Activated CD4-positive, alpha-beta T cell treated with anti-CD3 and anti-CD28 coated beads, Interleukin-2, amount 50 U/mL, for 48 hours (primary cell): ENCODE measurements at regions not wholly inside any gene's neighbourhood (a gene's known extent, or its start where the extent isn't known, plus 50 kb on each side); places are given as distances from the start of the nearest gene placed in this dataset.
"Not testable (repeated sequence)": the region's sequence is repeated elsewhere in the genome, so short reads cannot be mapped to it uniquely, and the experiment has no call there.

Experiments used
- DNase-seq, 2 experiments: peaks; one replicate each; pipeline ENCODE4 v3.0.0-alpha.2; 2020

DNA sequence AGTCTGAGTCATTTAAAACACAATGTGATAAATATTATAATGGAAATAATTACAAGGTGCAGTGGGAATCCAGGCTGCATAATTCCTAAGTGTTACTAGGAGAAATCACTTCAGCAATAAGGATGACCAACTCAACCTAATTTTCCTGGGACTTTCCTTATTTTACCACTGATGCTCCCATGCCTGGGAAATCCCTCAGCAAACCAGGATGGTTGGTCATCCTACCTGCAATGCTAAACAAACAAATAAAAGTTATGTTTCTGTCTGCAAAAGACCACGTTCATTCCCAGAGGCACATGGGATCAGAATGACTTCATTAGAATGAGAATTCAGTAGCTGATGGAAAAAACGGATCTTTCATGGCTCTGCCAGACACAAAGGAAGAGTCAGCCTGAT is 130.8 kb upstream of the RAP1B start:
- DNase-seq: no peak

DNA sequence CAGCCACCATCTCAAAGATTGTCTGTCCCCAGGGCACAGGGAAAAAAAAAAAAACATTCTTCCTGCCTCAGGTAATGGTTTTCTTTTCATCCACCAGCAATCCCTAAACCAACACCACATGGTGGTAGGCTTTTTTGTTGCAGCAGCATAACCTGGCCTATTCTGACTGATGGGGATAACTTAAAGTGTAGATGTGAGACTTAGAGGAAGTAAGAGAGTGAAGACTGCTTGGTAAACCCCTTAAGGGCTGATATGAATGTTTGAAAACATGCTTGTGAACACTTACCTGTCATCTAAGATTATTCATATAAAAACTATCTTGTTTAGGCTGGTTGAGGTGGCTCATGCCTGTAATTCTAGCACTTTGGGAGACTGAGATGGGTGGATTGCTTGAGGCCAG is 130.2 kb upstream of the RAP1B start:
- DNase-seq: peak; percentile 20 to 29

GRCh38 chr12:68481181-68481941 is 129.3 kb upstream of the RAP1B start:
- DNase-seq: peak in 1 of 2 experiments; percentile 24

DNA sequence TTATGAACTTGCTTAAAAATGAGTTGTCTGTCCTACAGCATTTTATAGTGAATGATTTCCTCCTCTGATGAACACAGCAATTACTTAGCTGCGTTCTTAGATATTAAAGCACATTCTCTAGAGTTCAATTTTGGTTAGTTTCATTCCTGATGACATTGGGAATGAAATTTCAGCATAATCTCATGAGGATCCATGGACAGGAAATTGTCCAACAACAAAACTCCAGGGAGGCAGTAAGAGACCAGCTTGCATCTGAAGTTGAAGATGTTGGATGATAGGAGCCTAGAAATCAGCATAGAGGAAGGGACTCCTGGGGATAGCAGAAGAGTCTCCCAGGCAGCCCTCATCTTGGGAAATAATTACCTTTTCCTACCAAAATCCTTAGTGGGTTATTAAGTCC is 128.7 kb upstream of the RAP1B start:
- no peak for DNase-seq

GRCh38 chr12:68482660-68483059 is 128.0 kb upstream of the RAP1B start:
- peak in 1 of 2 experiments; percentile 30 for DNase-seq

DNA sequence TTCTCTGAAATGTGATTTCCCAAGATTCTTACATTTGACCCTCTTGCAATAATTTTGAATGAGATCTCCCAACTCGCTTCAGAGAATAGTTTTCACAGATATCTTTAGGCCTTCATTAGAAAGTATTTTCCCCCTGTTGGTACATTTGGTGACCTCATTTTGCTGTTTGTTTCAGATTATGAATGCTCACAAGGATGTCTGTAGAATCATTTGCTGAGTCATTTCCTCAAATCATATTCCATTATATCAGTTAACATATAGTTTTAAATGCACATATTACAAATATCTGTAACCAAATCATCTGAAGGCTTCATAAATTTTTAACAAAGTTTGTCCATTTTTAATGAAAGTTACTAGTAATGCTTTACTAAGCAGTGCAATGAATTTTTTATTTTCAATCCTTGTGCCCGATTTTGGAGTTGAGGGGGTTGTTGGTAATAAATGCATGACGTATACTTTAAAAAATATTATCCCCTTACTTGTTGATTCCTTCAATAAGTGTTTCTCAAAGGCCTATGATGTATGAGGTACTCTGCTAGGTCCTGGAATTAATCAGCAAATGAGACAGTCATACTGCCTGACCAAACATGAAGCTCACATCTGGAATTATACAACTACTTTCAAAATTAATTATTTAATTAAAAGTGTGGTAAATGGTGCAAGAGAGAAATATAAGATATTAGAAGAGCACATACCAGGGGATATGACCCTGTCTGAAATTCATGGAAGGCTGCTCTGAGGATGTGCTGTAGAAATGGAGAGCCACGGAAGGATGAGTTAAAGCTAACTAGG is 126.9 kb upstream of the RAP1B start:
- DNase-seq: no peak

GRCh38 chr12:68484578-68484977 is 126.1 kb upstream of the RAP1B start:
- DNase-seq: not testable (repeated sequence)

- not testable (repeated sequence) for DNase-seq
Measured at GRCh38 chr12:68486449-68486848, 124.2 kb upstream of the RAP1B start.

DNA sequence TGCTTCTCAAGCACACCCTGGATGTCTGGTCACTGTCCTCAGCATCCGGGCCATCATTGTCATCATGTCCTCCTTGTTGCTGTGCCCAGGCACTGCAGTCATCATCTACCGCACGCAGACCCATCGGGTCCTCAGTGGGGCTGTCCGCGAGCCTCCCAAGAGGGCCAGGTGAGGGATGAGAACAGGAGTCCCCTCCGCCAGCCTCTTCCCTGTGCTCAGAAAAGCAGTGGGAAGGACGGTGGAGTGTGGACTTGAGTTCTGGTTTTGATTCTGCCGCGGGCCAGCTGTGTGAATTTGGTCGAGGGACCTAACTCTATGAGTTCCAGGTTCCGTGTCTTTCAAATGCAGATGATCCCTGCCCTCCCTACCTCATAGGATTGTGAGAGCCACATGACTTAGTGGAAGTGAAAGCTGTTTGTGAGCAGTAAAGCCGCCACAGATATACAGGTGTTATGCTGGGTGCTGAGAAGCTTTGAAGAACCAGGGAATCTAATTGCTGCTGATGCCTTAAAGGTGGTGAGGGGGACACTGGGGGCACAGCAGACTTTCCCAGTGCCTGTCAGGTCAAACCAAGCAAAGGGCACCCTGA is 122.9 kb upstream of the RAP1B start:
- DNase-seq: no peak

DNA sequence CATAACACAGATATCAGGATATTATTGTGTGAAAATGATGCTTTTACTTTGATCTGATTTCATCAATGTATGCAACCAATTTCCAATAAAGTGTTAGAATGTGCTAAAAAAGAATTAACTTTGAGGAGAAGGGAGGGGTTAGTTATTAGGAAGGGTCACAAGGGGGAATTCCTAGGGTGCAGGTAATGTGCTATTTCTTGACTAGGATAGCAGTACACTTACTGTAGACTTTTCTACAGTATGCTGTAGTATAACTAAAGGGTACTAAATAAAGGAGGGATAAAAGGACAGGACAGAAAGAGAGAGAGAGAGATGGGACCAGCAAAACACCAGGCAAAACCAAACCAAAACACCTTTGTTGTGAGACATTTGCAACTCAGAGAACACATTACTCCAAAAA is 121.4 kb upstream of the RAP1B start:
- DNase-seq: no peak

DNA sequence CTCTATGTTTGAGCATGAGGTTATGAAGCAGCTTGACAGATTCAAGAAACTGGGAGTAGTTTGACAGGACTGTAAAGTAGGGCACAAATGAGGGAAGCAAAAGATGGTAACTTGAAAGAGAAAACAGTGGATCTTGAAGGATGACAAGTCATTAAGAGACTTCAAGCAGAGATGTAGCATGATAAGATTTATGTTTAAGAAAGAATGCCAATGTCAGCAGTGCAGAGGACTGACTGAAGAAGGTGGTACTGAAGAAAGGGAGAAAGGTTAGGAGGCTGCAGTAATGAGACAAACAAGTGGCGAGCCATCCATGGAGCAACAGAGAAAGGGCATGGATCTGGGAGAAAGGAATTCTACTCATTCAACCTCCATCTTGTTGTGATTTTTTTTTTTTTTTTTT is 120.2 kb upstream of the RAP1B start:
- no peak for DNase-seq

GRCh38 chr12:68491204-68491960 is 119.3 kb upstream of the RAP1B start:
- no peak for DNase-seq

DNA sequence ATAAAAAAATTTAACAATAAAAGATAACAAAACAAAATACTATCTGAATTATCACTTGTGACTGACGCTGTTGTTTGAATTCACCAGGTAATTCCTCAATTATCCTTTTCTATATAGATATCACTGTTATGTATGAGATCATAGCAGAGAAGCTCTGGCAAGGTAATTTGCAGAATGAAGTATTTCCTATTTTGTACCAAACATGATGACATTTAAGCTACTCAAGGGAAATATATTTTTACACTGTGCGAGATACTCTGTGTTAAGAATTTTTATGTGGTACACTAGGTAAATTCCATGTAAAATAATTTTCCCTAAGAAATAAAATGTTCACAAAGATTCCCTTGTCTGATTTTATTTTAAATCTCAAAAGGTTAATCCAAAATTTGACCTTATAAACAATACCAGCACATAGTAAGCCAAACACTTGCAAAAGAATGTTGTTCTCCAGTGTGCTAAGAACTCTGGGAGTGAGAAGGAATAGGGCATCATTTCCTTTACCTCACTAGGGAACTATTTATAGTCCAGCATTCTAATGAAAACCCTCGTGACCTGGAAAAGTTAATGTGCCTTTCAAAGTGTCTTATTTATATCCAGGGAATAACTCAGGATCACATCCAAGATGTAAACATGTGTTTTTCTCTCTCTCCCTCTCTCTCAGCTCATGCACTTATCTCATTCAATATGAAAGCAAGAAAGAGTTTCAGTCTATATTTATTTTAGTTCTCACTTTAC is 115.2 kb upstream of the RAP1B start:
- DNase-seq: no peak

GRCh38 chr12:68497107-68497506 is 113.6 kb upstream of the RAP1B start:
- DNase-seq: no peak

DNA sequence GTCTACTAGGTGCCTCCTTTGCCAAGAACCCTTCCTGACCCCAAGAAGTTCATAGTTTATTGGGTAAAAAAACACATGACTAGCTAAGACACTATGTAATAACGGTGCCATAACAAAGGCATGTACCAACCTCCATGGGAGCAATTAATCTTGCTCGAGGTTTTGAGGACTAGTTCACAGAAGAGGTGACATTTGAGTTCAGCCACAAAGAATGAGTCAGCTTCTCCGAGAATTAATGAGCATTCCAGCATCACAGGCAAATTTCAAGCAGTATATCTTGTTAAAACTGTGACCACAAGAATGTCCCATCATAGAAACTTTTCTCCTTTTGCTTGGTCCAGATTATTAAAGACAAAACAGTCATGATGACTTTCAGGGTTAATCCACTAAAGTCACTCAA is 113.0 kb upstream of the RAP1B start:
- no peak for DNase-seq

DNA sequence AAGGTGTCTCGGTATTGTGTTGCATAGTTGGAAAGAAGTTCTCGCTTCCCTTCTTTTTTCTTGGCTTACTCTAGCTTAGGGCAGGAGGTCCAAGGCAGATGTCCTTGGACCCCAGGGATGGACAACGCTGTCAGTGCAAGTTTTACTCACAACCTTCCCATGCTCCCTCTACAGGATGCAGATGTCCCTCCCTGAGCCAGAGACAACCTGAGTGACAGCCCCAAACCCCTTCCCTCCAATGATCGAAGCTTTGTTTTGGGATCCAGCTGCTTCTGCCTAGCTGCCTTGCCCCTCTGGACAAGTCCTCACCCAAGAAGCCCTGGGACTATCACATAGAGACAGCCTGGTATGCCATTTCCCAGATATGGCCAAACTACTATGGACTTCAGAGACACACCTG is 112.0 kb upstream of the RAP1B start:
- DNase-seq: no peak

- no peak for DNase-seq
Measured at GRCh38 chr12:68499616-68500015, 111.1 kb upstream of the RAP1B start.

GRCh38 chr12:68501226-68501625 is 109.5 kb upstream of the RAP1B start:
- no peak for DNase-seq

- no peak for DNase-seq
Measured at GRCh38 chr12:68505970-68506369, 104.7 kb upstream of the RAP1B start.

DNA sequence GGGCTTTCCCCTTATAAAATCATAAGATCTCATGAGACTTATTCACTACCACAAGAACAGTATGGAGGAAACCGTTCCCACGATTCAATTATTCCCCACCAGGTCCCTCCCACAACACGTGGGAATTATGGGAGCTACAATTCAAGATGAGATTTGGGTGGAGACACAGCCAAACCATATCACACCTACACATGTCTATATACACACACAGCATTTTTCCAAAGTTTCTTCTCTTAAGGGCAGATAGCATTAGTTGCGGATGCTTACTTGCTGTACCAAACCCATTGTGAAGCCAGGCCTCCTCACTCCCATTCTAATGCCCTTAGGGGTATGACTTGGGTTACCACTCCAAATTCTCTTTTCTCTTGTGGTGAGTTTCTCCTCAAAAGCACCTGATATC is 104.1 kb upstream of the RAP1B start:
- no peak for DNase-seq

DNA sequence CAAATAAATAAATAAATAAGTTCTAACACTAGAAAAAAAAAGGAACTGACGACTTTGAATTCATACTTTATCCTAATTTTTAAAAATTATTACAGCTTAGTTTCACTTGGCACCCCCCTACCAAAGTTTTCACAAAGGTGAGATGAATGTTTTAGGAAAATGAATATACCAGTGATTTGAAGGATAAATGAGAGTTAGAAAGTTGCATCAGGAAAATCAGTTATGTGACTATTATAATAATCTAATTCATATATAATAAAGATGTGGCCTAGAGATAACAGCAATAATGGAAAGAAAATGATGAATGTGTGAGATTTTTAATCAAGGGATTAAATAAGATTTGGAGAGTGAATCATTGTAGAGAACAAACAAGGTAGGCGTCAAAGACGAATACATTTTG is 103.0 kb upstream of the RAP1B start:
- DNase-seq: no peak

DNA sequence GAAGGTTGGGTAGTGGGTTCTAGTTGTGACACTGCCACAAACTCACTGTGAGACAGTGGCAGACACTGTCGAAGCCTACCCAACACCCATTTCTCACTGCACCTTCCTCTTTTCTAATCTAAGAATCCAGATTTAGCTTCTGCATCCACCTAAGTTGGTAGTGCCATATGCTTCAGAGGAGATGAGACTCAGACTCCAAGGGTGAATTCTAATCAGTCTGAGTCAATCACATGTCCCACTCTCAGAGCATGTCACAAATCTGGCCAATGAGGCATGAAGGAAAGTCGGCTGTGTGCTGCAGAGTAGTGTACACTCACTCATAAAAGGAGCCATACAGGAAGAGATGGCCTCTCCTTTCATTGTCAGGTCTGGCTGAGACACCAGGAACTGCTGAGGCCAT is 102.1 kb upstream of the RAP1B start:
- no peak for DNase-seq

GRCh38 chr12:68509242-68509641 is 101.5 kb upstream of the RAP1B start:
- DNase-seq: no peak
